ENCODE measurements at regions not wholly inside any gene's neighbourhood (a gene's known extent, or its start where the extent isn't known, plus 50 kb on each side); places are given as distances from the start of the nearest gene placed in this dataset.

DNA sequence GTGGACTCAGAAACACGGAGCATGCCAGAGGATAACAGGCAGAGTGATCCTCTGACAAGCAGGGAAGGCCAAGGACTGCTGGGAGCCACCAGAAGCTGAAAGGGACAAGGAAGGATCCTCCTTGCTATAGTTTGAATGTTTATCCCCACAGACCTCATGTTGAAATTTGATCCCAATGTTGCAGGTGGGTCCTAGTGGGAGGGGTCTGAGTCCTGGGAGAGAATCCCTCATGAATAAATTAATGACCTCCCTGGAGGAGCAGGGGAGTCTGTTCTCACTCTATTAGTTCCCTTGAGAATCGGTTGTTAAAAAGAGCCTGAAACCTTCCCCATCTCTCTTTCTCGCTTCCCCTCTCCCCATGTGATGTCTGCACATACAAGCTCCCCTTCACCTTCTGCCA, 124.4 kb downstream of the FBXO15 start:
- no peak for DNase-seq

GRCh38 chr18:74019864-74020263, 127.8 kb downstream of the FBXO15 start:
- DNase-seq, result no peak

GRCh38 chr18:74013955-74014354, 133.7 kb downstream of the FBXO15 start:
- no peak for DNase-seq

- no peak for DNase-seq
These were observed 134.5 kb downstream of the FBXO15 start for GRCh38 chr18:74012954-74013630.

- peak in 1 of 2 experiments; percentile 35 for DNase-seq
These were observed 141.5 kb downstream of the FBXO15 start for GRCh38 chr18:74006143-74006542.

DNA sequence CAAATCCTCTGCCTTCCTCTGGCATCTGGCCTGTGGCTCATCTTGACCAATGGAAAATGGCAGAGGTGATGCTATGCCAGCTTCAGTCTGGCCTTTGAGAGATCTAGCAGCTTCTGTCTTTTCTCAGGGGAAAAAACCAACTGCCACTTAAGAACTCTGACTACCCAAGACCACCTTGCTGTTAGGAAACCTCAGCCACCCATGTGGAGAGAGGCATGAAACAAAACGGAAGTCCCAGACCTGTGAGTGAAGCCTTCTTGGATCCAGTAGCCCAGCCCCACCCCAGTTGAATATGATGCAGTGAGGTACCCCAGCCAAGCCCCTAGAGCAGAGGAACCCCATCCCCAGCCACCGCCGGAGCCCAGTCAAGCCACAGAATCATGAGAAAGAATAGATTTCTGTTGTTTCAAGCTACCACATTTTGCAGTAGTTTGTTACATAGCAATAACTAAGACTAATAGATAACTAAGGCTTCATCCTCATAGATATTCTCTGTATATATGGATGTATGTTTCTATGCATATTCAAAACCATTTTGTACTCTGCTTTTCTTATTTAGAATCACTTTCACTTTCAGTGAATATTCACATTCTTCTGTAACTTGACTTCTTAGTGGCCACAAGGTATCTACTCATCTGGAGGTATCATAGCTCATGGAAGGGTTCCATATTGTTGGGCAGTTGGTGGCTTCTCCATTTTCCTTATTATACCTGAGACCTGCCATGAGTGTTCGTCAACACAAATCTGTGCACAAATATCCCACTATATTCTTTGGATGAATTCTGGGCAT, 142.1 kb downstream of the FBXO15 start:
- no peak for DNase-seq

GRCh38 chr18:73992242-73993022, 155.2 kb downstream of the FBXO15 start:
- no peak for DNase-seq

- DNase-seq, result no peak
These were observed 156.1 kb downstream of the FBXO15 start for GRCh38 chr18:73991570-73991969.

DNA sequence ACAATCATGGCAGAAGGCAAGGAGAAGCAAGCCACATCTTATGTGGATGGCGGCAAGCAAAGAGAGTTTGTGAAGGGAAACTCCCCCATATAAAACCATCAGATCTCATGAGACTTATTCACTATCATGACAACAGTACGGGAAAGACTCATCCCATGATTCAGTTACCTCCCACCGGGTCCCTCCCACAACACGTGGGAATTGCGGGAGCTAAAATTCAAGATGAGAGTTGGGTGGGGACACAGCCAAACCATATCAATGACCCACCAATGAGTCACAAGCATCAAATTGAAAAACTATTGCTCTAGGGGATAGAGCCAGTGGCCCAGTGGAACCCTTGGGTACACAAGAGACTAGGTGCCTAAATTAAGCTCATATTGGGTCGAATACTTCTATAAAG, 157.4 kb downstream of the FBXO15 start:
- no peak for DNase-seq

DNA sequence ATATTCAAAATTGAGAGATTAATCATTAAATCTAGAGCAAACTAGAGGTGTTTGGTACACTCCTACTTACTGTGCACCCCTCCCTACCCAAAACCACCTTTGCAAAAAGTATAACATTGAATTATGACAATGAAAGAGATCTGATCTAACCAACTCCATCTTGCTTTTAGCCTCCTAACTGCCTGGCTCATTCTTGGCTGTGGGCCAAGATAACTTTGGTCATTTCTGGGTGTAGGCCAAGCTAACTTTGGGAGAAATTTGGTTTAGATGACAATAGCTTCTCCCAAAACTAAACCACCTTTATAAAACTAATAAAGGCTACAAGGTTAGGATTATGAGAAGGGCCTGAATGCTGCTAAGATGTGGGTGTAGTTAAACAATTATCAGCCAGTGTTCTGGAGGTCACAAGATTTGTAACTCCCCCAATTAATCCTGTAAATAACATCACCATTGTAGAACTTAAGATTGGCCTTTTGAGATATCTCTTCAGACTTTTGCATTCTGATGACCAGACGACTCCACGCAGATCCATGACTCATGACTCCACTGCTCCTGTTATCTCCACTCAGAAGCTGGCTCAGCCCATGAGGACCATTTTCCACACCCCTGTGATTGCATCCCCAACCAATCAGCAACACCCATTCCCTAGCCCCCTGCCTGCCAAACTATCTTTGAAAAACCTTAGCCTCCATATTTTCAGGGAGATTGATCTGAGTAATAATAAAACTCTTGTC, 160.2 kb downstream of the FBXO15 start:
- no peak for DNase-seq

GRCh38 chr18:73986711-73987110, 160.9 kb downstream of the FBXO15 start:
- DNase-seq, result no peak

DNA sequence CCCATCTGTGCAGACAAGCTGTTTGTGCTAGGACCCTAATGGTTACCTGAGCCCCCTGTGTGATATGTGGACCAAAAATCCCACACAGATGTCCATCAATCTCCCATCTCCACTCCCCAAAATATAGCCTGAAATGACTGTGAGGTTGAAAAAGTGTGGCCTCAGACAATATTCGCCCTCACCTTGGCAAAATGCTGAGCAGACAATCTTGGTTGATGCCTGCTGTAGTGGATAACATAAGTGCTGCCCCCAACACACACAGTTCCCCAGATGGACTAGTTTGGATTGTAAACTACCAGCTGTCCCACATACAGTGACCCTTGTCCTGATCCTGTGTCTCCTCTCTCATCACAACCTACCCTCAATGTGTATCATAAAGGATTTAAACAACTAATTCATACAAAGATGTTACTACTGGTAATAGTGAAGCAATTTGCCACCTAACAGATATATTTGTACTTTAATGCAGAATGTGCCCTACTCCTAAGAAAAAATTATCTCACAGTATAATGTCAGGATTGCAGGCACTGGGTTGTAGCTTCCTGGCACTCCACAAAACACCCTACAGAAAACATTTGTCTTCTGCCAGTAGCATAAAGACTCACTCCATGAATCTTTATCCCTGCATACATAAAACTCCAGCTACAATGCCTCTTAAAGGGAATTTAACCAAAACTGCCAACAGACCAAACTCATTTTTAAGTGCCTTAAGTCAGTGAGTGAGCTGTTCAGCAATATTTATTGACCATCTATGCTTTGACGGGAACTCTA, 161.6 kb downstream of the FBXO15 start:
- no peak for DNase-seq

DNA sequence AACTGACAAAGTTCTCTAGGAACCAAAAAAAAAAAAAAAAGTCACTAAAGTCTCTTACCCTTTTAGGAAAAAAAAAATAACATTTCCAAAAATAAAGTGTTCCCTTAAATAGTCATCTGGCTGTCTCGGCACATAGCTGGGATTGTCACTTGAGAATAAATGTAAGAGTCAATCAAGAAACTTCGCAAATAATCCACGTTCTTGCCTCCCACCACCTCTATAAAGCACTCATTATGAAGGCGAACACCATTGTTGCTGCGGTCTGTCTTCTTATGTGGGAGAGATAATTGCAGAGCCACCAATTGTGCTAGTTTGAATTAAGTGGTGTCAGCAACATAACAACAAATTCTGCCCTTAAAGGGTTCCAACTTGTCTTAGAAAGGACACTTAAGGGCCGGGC, 163.7 kb downstream of the FBXO15 start:
- DNase-seq, result no peak

- no peak for DNase-seq
These were observed 164.1 kb downstream of the FBXO15 start for GRCh38 chr18:73983496-73983895.

- DNase-seq, result no peak
These were observed 165.8 kb downstream of the FBXO15 start for GRCh38 chr18:73981796-73982195.

DNA sequence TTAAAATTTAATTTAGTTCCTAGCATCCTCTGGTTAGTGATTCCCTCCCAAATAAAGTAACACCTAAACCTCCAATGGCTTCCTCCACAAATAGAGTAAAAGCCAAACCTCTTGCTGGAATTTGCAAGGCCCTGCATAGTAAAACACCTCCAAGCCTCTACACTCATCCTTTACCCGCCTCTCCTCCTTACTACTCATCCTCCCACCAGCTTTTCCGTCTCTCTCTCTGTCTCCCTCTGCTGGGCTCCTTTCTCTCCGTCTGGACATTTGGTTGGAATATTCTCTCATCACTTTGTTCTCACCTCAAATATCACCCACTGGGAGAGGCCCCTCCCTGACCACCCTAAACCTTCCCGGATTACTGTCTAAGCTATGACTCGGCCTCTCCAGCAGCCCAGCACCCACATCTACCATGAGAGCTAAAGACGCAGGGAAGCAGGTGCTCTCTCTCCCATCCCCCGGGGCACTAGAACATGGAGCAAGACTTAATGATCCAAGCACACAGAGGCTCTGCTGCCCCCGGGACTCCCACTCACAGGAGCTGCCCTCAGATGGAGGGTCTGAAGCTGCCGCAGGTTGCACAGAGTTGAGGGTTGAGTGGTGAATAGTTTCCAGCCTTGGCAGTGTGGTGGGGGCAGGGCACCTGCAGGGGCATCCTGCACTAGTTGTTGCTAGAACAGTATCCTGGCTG, 167.2 kb downstream of the FBXO15 start:
- no peak for DNase-seq

DNA sequence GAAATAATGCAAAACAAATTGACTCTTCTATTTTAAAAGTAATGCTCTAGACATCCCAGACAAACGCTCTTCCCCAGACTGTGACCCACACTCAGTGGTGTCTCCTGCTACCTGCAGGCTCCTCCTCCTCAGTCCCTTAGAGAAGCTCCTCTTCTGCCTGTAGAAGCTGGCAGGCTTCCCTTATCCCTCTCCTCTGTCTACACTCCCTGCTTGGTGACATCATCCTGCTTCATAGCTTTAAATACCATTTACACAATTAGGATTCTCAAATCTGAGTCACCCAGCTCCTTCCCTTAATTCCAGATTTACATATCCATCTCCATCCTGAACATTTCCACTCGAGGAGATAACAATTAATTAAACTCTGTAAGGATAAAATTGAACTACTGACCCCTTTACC, 167.9 kb downstream of the FBXO15 start:
- DNase-seq, result no peak

- DNase-seq, result no peak
These were observed 171.2 kb downstream of the FBXO15 start for GRCh38 chr18:73976433-73976832.

DNA sequence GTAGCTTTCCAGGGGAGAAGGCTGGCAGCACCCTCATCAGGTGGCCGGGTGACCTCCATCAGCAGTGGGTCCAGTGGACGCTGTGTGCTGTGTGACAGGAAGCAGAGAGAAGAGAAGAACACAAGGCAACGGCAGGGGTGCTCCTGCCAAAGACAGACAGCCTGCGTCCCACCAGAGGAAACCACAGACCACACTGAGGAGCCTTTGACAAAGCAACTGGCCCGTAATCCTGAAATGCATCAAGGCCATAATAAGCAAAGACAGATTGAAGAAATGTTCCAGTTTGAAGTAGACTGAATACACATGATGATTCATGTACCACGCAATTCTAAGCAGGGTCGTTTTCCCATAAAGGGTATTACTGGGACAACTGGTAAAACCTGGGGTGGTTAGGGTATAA, 172.4 kb downstream of the FBXO15 start:
- DNase-seq, result no peak

- DNase-seq, result no peak
These were observed 173.7 kb downstream of the FBXO15 start for GRCh38 chr18:73973972-73974371.

DNA sequence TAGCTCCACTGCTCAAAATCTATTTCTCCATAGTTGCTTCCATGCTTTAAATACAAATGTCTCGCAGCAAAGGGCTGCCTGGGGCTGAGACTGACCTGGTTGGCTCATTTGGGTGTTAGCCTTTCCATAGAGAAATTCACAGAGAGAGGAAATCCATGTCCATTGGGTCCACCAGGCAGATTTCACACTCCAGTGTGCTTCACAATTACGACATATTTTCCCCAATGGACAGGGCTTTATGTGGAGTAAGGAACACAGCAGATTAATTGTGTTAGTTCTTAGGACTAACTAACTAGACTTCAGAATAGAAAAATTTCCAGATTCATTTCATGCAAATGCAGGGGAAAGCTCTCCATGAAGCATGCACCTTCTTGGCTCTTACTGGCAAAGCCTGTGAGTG, 180.7 kb downstream of the FBXO15 start:
- DNase-seq, result no peak

GRCh38 chr18:73962256-73962655, 185.4 kb downstream of the FBXO15 start:
- no peak for DNase-seq

All from NCI-H2081 (cell line).